Amniotic epithelial cell (primary cell): ENCODE measurements at regions not wholly inside any gene's neighbourhood (a gene's known extent, or its start where the extent isn't known, plus 50 kb on each side); places are given as distances from the start of the nearest gene placed in this dataset.
"Not testable (repeated sequence)": the region's sequence is repeated elsewhere in the genome, so short reads cannot be mapped to it uniquely, and the experiment has no call there.

Experiments
- DNase-seq: peaks from one replicate; pipeline ENCODE4 v3.0.0-alpha.2; 2010; ENCODE audit warnings: low read depth

DNA sequence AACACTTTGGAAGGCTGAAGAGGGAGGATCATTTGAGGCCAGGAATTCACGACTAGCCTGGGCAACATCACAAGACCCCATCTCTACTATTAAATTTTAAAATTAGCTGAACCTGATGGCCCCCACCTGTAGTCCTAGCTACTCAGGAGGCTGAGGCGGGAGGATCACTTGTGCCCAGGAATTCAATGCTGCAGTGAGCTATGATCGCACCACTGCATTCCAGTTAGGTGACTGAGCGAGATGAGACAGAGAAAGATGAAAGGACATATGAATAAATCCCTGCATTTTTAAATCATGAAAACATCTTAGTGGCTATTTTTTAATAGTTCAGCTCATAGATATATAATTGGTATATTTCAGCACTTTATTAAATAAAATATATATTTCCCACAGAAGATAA lies 93.8 kb downstream of the GPR63 start:
- peak; percentile 6 for DNase-seq

DNA sequence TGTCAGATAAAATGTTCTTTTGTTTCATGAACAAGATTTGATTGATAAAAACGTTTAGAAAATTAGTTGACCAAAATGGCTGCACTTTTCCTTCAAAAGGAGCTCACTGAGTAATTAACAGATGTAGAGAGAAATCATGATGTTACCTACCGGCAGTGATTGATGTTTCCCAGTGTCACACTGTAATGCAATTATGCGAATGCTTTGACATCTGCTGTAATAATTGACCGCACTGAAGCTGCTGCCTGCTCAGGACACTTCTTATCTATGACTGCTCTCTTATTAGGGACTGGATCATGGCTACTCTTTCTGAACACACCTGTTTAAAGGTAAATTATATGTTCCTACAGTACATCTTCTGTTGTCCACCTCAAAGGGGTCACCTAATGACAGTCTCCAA lies 94.6 kb downstream of the GPR63 start:
- no peak for DNase-seq

DNA sequence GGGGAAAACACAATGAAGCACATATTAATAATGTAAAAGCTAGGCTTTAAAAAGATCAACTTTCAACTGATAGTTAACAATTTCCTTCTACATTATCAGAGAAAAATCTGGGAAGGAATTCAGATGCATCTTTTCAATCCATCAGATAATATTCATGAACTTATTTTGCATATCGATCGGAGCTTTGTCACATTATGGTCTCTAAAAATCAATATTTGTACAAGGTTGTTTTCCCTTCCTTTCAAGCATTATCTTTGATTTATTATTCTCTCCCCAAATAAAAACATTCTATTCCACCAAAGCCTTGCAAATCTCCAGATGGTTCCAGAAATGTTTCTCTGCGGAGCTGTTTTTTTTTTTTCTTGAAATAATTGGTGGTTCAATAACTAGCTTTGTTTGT lies 101.9 kb downstream of the GPR63 start:
- DNase-seq: no peak

DNA sequence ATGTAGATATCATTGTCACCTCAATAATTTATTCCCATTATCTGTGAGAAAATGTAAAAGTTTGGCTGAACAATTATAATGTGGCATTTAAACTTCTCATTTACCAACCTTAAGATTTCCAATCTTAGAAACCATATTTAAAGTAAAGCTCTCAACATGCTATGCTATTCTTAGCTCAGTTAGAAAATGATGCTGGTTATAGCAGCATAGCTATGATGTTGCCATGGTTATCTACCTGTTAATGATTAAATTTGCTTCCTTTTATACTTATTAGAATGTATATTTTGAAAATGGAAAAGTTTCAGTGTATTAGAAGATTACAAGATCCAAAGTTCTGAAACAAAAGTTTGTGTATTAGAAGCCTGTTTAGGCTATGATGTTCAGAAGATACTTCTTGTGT lies 110.1 kb downstream of the GPR63 start:
- DNase-seq: no peak

DNA sequence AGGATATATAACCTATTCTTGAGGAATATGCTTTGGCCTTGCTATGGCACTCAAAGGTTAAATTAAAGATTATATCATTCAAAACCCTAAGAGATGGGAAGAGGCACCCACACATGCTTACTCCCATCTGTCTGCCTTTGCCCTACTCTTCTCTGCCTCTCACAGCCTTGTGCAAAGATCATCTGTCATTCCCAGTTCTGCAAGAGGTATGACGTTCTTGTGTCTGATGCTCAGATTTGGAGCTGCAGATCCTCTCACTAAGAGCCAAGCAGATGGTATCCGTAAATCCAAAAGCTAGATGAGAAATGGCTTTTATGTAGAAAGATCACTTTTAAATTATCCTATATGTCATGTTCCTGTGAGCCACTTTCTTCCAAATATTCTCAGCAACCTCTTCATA lies 112.0 kb downstream of the GPR63 start:
- DNase-seq: no peak

- no peak for DNase-seq
Measured at GRCh38 chr6:96724641-96725040, 112.6 kb downstream of the GPR63 start.

DNA sequence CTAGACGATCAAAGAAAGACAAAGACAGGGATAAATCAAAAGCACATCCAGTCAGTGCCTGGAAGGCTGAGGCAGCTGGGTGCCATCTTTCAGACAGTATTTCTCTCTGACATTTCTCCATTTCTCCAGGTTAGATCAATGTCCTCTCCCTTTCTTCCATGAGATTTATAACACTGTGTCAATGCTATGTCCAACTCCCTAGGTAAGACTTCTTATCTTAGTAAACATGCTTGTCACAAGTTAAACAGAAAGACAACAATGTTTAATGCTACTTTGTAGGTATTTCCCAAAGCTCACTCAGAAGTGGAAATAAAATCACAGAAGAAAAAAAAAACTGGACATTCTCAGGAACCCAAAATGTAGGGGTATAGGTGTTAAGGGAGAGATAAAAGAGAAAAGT lies 113.9 kb downstream of the GPR63 start:
- no peak for DNase-seq

DNA sequence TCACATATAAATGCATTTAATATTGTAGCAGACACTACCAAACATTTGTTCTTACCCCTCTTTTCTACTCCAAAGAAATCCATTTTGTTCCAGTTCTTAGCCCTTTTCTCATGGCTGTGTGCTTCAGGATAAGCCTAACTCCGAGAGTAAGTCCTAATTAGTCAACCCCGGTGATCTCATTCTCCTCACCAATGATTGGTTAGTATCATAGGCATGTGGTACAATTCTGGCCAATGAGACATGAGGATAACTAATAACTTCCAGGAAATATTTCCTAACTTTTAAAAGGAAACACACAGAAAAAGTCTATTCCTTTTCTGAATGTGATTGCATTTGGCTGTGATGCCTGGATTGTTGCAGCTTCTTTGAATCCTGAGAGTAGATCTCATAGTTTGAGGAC lies 116.0 kb downstream of the GPR63 start:
- DNase-seq: no peak

- DNase-seq: no peak
Measured at GRCh38 chr6:96716221-96716620, 121.1 kb downstream of the GPR63 start.

GRCh38 chr6:96715608-96716007 lies 121.7 kb downstream of the GPR63 start:
- no peak for DNase-seq

GRCh38 chr6:96704713-96705112 lies 132.6 kb downstream of the GPR63 start:
- DNase-seq: no peak

- peak; percentile 1 for DNase-seq
Measured at GRCh38 chr6:96702626-96703025, 134.7 kb downstream of the GPR63 start.

DNA sequence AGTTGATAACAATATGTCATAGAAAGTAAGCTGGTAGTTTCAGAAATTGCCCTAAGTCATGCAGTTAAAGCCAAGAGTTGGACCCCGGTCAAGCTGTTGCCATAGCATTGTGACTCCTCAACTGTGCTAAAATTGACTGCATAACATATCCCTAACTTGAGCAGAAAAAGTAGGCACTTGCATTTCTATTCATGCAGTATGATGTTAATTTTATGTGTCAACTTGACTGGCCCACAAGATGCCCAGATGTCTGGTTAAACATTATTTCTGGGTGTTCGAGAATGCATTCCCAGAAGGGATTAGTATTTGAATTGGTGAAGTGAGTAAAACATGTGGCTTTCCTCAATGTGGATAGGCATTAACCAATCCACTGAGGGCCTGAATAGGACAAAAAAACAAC lies 136.4 kb downstream of the GPR63 start:
- DNase-seq: no peak

DNA sequence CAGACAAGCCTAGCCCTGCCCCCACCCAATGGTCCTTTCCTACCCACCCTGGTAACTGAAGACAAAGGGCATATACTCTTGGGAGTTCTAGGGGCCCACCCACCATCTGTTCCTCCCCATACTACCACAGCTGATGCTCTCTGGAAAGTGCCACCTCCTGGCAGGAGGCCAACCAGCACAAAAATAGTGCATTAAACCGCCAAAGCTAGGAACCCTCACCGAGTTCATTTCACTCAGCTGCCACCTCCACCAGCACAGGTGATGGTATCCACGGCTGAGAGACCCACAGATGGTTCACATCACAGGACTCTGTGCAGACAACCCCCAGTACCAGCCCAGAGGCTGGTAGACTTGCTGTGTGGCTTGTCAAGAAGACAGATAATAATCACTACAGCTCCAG lies 131.5 kb downstream of the FHL5 start:
- not testable (repeated sequence) for DNase-seq

DNA sequence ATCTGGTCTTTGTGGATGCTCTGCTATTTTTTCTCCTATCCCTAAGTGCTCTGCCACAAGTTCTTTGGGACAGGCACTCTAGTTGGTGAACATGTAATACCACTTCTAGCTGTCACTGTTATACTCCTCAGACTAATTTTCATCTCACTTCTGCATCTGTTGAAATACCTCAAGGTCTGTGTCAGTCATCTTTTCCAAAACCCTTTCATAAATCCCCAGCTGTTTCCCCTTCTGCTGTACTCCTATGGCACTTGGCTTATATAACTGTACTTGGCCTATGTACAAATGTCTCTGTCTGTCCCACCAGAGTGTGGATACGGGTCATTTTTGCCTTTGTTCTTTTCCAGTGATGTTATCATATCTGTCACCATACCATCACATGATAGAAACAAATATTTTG lies 124.2 kb downstream of the FHL5 start:
- DNase-seq: no peak

DNA sequence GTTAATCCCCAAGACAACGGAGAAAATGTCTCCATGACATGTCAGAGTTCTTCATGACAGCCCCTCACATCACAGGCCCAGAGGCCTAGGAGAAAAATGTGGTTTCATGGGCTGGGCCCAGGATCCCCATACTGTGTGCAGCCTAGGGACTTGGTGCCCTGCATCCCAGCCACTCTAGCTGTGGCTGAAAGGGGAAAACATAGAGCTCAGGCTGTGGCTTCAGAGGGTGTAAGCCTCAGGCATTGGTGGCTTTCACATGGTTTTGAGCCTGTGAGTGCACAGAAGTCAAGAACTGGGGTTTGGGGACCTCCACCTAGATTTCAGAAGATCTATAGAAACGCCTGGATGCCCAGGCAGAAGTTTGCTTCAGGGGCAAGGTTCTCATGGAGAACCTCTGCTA lies 122.8 kb downstream of the FHL5 start:
- DNase-seq: no peak

DNA sequence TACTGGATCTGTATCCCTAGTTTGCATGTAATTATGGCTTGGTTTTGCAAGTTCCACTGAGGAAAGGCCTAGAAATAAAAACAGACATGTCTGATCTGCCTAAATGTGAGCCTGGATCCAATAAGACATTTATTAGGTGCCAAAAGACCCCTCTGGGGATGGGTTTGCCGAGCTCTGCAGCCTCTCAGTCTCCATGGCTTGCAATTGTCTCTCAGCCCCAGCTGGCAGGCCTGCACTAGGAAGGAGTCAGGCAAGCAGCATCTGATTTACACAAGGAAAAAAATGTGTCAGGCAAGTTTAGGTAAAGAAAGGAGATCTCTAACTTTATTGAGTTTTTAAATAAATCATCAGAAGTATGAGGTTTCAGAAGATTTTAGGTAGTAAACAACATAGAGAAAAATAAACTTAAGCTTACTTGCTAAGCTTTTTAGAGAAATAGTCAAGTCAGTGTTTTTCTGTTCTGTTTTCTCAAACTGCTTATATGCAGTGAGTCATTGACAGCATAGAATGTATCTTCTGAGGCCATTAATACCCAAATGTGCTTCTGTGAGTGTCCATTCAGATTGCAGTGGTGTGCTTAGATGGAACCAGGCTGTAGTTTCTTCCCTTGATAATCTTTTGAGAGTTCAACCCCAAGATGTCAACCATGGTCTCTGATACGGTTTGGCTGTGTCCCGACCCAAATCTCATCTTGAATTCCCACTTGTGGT lies 121.0 kb downstream of the FHL5 start:
- no peak for DNase-seq

- no peak for DNase-seq
Measured at GRCh38 chr6:96682017-96682416, 119.1 kb downstream of the FHL5 start.

DNA sequence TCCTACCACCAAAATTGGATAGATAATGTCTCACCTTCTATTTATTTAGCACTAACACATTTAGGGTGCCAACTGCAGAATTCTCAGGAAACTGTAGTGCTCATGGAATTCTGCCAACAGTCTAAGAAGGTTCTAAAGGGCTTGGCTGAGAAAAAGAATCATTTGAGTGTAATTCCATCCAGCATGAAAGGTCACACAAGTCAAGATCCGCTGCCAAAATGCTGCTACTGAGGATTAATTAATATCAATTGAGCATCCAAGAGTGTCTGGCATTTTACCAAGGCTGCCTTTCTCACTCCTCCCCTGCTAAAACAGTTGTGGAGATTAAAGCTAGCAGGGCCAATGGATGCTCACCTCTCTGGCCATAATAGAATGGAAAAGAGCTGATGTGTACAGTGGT lies 112.7 kb downstream of the FHL5 start:
- no peak for DNase-seq
